SK-N-SH treated with all-trans-retinoic acid at 6 μM for 48 hours (cell line): ENCODE measurements at regions not wholly inside any gene's neighbourhood (a gene's known extent, or its start where the extent isn't known, plus 50 kb on each side); places are given as distances from the start of the nearest gene placed in this dataset.

Experiments
- CSDC2 ChIP-seq: fragments of 250-450 bp; sonication (Bioruptor Pico); IDR thresholded peaks from 2 replicates; pipeline ENCODE4 v1.5.0; 2020; ENCODE audit warnings: mild to moderate bottlenecking, moderate library complexity
- GLIS3 ChIP-seq: fragments of 250-450 bp; sonication (Bioruptor Pico); IDR thresholded peaks from 2 replicates; pipeline ENCODE4 v1.5.0; 2020; ENCODE audit warnings: mild to moderate bottlenecking, moderate library complexity

- TF ChIP-seq GLIS3 (CRISPR knock-in tag) (no peak), CSDC2 (no peak)
These were observed 330.5 kb upstream of the IRX4 start for GRCh38 chr5:2213121-2213730.
